ACC112 (cell line): ENCODE measurements at regions not wholly inside any gene's neighbourhood (a gene's known extent, or its start where the extent isn't known, plus 50 kb on each side); places are given as distances from the start of the nearest gene placed in this dataset.

Experiments
- H2AFZ ChIP-seq: fragments of 200-600 bp; sonication (generic); one replicate; pipeline ENCODE4 v1.6.0; 2017; ENCODE audit warnings: antibody characterized with exemption, low read length; ENCODE audit not compliant: unreplicated experiment
- H3K27ac ChIP-seq: fragments of 200-600 bp; sonication (generic); 2 replicates; pipeline ENCODE4 v1.5.1; 2014; ENCODE audit warnings: low read depth, mild to moderate bottlenecking, antibody characterized with exemption, low read length, moderate library complexity
- H3K27me3 ChIP-seq: fragments of 200-600 bp; sonication (generic); 2 replicates; pipeline ENCODE4 v1.6.1; 2014; ENCODE audit warnings: mild to moderate bottlenecking, antibody characterized with exemption, low read length, moderate library complexity, mixed read lengths; ENCODE audit not compliant: insufficient read depth
- H3K36me3 ChIP-seq: fragments of 200-600 bp; sonication (generic); 2 replicates; pipeline ENCODE4 v1.6.1; 2016; ENCODE audit warnings: mild to moderate bottlenecking, antibody characterized with exemption, low read length, moderate library complexity, mixed read lengths; ENCODE audit not compliant: insufficient read depth
- H3K4me1 ChIP-seq: fragments of 200-600 bp; sonication (generic); one replicate; pipeline ENCODE4 v1.6.1; 2016; ENCODE audit warnings: low read length, mixed read lengths; ENCODE audit not compliant: insufficient read depth, unreplicated experiment, control insufficient read depth
- H3K4me3 ChIP-seq: fragments of 200-600 bp; sonication (generic); 2 replicates; pipeline ENCODE4 v1.5.1; 2014; ENCODE audit warnings: mild to moderate bottlenecking, low read depth, low read length
- H3K79me2 ChIP-seq: fragments of 200-600 bp; sonication (generic); one replicate; pipeline ENCODE4 v1.6.0; 2016; ENCODE audit warnings: low read length; ENCODE audit not compliant: control insufficient read depth, unreplicated experiment, insufficient read depth

DNA sequence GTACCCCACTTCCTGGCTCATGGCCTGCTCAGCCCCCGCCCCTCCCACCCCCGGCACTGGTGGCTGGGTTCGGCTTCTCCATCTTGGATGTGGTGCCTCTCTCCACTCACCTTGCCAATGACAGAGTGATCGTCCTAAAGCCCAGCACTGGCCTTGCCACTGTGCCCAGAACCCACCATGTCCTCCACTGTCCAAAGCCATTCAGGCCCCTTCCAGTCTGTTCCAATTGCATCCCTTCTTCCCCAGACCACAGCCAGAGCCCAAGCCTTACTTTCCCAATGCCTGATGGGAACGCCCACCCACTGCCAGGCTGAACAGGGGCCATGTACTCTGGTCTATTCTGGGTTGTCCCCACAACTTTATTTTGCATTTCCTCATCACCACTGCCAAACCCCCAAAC lies 625.8 kb upstream of the B3GAT1 start:
- no peak overlapping the region for H2AFZ ChIP-seq
- H3K79me2 ChIP-seq = no peaks in the 10 kb centered on the region
- no peaks in the 10 kb centered on the region for H3K4me1 ChIP-seq
- H3K27me3 ChIP-seq = no peaks in the 10 kb centered on the region
- no peaks in the 10 kb centered on the region for H3K36me3 ChIP-seq
- no peak overlapping the region for H3K4me3 ChIP-seq
- H3K27ac ChIP-seq = no peak overlapping the region

DNA sequence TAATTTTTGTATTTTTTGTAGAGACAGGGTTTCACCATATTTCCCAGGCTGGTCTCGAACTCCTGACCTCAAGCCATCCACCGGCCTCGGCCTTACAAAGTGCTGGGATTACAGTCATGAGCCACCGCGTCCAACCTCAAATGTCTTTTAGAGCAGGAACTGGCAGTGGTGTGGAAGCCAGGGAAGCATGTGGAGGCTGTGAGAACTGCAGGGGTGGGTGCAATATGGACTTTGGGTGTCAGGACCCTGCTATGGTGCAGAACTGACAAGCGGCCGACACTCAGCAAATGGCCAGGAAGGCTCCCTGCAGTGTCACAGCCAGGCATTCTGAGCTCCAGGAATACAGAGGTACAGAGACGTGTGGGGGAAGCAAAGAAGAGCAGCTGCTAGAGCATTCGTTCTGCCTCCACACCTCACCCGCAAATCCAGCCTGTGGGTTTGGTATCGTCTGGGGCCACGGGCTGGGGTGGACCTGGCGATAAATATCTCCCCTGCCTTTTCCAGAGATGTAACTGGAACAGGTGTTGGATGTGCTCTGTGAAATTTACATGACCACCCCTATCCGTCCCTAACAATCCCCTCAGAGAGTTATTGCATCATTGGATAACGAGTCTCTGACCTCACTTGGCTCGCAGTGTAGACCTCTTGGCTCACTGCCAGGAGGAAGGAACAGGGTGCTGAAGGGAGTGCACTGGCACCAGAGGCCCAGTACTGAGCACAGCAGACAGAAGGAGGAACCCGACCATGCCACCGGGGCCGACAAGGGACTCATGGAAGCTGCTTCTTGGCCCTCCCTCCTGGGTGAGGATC lies 624.7 kb upstream of the B3GAT1 start:
- Histone ChIP-seq H3K27me3 (no peaks in the 10 kb centered on the region), H2AFZ (no peak overlapping the region), H3K4me3 (no peak overlapping the region), H3K4me1 (no peaks in the 10 kb centered on the region), H3K27ac (no peak overlapping the region), H3K36me3 (no peaks in the 10 kb centered on the region), H3K79me2 (no peaks in the 10 kb centered on the region)

- Histone ChIP-seq H3K4me1 (no peaks in the 10 kb centered on the region), H3K36me3 (no peaks in the 10 kb centered on the region), H3K79me2 (no peaks in the 10 kb centered on the region), H3K27me3 (no peaks in the 10 kb centered on the region), H3K27ac (no peak overlapping the region), H3K4me3 (no peak overlapping the region), H2AFZ (no peak overlapping the region)
These were observed 623.2 kb upstream of the B3GAT1 start for GRCh38 chr11:135035282-135035681.

DNA sequence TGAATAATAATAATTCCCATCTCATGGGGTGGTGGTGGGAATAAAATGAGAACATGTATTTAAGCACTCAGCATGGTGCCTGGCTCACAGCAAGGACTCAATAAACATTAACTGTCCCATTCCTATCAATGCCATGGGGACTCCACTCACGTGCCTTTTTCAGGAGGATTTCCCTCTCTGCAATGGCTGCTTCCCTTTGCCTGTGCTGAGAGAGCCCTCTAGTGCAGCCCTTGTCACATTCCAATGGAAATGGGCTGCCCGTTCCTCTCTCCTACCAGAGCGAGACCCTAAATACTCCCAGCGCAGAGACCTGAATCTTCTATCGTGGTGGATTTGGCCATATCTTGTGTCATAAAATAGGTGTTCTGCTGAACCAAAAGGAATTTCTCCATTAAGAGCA lies 621.5 kb upstream of the B3GAT1 start:
- no peak overlapping the region for H3K4me3 ChIP-seq

DNA sequence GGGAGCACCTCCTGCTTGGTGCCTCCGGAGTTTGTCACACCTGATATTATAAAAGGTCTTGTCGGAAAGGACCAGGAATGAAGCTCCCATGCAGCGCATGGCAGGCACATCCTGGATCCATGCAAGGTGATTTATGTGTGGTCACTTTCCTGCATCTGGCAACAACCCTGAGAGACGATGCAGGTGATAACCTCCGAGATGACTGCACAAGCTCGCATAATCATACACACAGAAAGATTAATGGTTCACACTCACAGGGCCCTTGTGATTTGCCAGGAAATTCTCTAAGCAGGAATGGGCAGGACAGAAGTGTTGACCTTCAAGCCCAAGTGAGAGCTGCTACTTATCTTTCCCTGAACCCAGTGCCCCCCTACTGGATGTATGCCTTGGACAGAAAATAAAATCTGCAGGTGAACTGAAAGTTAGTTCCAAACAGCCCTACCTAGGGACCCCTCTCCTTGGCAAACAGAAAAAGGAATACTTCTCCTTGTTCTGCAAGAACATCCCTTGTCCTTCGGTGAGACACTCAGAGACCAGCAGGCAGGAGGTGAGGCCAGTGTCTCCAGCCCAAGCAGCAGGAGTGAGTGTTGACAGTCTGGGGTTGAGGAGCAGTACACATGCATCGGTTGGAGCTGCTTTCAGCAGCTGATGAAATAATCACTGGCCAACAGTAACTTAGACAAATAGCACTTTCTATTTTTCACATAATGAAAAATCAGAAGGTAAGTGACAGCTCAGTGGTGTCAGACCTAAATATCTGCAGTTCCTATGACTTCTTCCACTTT lies 619.4 kb upstream of the B3GAT1 start:
- H3K4me3 ChIP-seq = no peak overlapping the region

More for the DNA sequence above, 621.5 kb upstream of the B3GAT1 start:
- no peaks in the 10 kb centered on the region for H3K4me1 ChIP-seq
- H3K27me3 ChIP-seq = no peaks in the 10 kb centered on the region
- no peaks in the 10 kb centered on the region for H3K36me3 ChIP-seq
- H3K27ac ChIP-seq = no peak overlapping the region
- no peaks in the 10 kb centered on the region for H3K79me2 ChIP-seq
- no peak overlapping the region for H2AFZ ChIP-seq

GRCh38 chr11:135027461-135027860 lies 615.4 kb upstream of the B3GAT1 start:
- Histone ChIP-seq H3K79me2 (no peaks in the 10 kb centered on the region), H2AFZ (no peak overlapping the region), H3K27ac (no peak overlapping the region), H3K27me3 (no peaks in the 10 kb centered on the region), H3K36me3 (no peaks in the 10 kb centered on the region), H3K4me1 (no peaks in the 10 kb centered on the region), H3K4me3 (no peak overlapping the region)

More for the DNA sequence above, 619.4 kb upstream of the B3GAT1 start:
- H3K27me3 ChIP-seq = no peaks in the 10 kb centered on the region
- H3K79me2 ChIP-seq = no peaks in the 10 kb centered on the region
- no peak overlapping the region for H3K27ac ChIP-seq
- H2AFZ ChIP-seq = no peak overlapping the region
- H3K4me1 ChIP-seq = no peaks in the 10 kb centered on the region
- no peaks in the 10 kb centered on the region for H3K36me3 ChIP-seq

DNA sequence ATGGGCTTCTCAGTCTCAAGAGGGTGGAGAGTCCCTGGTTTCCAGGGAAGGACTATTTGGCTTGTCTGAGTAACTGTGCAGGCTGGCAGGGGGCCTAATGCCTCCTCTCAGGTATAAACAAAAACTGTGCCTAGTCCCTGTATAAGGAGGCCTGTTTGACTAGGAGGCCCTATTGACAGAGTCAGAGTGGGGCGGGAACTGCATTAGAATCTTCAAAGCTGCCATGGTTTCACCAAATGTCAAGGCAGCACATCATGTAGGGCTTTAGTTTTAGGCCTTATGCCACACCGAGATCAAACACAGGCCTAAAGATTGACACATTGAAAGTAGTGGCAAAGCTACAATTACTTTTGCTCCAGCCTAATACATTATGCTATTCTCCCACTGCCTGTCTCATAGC lies 611.5 kb upstream of the B3GAT1 start:
- H3K79me2 ChIP-seq = no peaks in the 10 kb centered on the region
- H3K4me1 ChIP-seq = no peaks in the 10 kb centered on the region
- no peak overlapping the region for H3K4me3 ChIP-seq
- H3K36me3 ChIP-seq = no peaks in the 10 kb centered on the region
- H3K27ac ChIP-seq = no peak overlapping the region
- no peak overlapping the region for H2AFZ ChIP-seq
- no peaks in the 10 kb centered on the region for H3K27me3 ChIP-seq

- Histone ChIP-seq H3K79me2 (no peaks in the 10 kb centered on the region), H3K36me3 (no peaks in the 10 kb centered on the region), H3K4me1 (no peaks in the 10 kb centered on the region), H2AFZ (no peak overlapping the region), H3K27me3 (no peaks in the 10 kb centered on the region), H3K27ac (no peak overlapping the region), H3K4me3 (no peak overlapping the region)
These were observed 610.4 kb upstream of the B3GAT1 start for GRCh38 chr11:135022454-135022853.

- no peak overlapping the region for H3K4me3 ChIP-seq
- no peak overlapping the region for H3K27ac ChIP-seq
- no peaks in the 10 kb centered on the region for H3K27me3 ChIP-seq
- H3K36me3 ChIP-seq = no peaks in the 10 kb centered on the region
- no peak overlapping the region for H2AFZ ChIP-seq
- H3K79me2 ChIP-seq = no peaks in the 10 kb centered on the region
- no peaks in the 10 kb centered on the region for H3K4me1 ChIP-seq
These were observed 607.9 kb upstream of the B3GAT1 start for GRCh38 chr11:135019899-135020298.

GRCh38 chr11:135019343-135019871 lies 607.4 kb upstream of the B3GAT1 start:
- Histone ChIP-seq H3K4me1 (no peaks in the 10 kb centered on the region), H3K36me3 (no peaks in the 10 kb centered on the region), H2AFZ (no peak overlapping the region), H3K79me2 (no peaks in the 10 kb centered on the region), H3K27ac (no peak overlapping the region), H3K4me3 (no peak overlapping the region), H3K27me3 (no peaks in the 10 kb centered on the region)
